ENCODE measurements at regions not wholly inside any gene's neighbourhood (a gene's known extent, or its start where the extent isn't known, plus 50 kb on each side); places are given as distances from the start of the nearest gene placed in this dataset.

- intact Hi-C loops (cut with DNase I, micrococcal nuclease): no loop called here
- Histone ChIP-seq H3K27me3 (ENCODE audit: control insufficient read depth in 1 of 2, insufficient read depth in 2 of 2, low read length in 2 of 2) (no peaks in the 10 kb centered on the region), H3K4me3 (ENCODE audit: low read length) (no peak overlapping the region), H3K4me1 (ENCODE audit: insufficient read depth, low read length) (peaks cover 3% of the 10 kb centered on the region), H3K36me3 (ENCODE audit: insufficient read depth, low read length) (no peaks in the 10 kb centered on the region), H3K27ac (ENCODE audit: low read depth in 1 of 2, low read length in 2 of 2) (no peak overlapping the region), H3K9me3 (ENCODE audit: control insufficient read depth in 1 of 2, insufficient read depth in 1 of 2, low read length in 2 of 2) (no peaks in the 10 kb centered on the region)
- Mint-ChIP-seq H3K4me1 (ENCODE audit: low read depth) (peaks cover 8% of the 10 kb centered on the region), H3K36me3 (ENCODE audit: low read depth) (no peaks in the 10 kb centered on the region), H3K27me3 (peaks cover 3% of the 10 kb centered on the region), H3K4me3 (no peak overlapping the region), H3K9me3 (no peaks in the 10 kb centered on the region), H3K27ac (no peak overlapping the region)
- DNase-seq (no peak), ATAC-seq (ENCODE audit: poor library complexity) (no peak)
- POLR2A ChIA-PET: no interaction called here
- TF ChIP-seq, protein P1, sequence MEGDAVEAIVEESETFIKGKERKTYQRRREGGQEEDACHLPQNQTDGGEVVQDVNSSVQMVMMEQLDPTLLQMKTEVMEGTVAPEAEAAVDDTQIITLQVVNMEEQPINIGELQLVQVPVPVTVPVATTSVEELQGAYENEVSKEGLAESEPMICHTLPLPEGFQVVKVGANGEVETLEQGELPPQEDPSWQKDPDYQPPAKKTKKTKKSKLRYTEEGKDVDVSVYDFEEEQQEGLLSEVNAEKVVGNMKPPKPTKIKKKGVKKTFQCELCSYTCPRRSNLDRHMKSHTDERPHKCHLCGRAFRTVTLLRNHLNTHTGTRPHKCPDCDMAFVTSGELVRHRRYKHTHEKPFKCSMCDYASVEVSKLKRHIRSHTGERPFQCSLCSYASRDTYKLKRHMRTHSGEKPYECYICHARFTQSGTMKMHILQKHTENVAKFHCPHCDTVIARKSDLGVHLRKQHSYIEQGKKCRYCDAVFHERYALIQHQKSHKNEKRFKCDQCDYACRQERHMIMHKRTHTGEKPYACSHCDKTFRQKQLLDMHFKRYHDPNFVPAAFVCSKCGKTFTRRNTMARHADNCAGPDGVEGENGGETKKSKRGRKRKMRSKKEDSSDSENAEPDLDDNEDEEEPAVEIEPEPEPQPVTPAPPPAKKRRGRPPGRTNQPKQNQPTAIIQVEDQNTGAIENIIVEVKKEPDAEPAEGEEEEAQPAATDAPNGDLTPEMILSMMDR (IDR thresholded peaks at IDR 0.05): no peak
- CTCF ChIA-PET: no interaction called here
These were observed 526.0 kb downstream of the EPM2A start for GRCh38 chr6:145209272-145209671.

GRCh38 chr6:145212813-145213212 lies 522.5 kb downstream of the EPM2A start:
- Histone ChIP-seq H3K36me3 (ENCODE audit: insufficient read depth, low read length) (no peaks in the 10 kb centered on the region), H3K27me3 (ENCODE audit: control insufficient read depth in 1 of 2, insufficient read depth in 2 of 2, low read length in 2 of 2) (no peaks in the 10 kb centered on the region), H3K4me1 (ENCODE audit: insufficient read depth, low read length) (peaks cover 3% of the 10 kb centered on the region), H3K27ac (ENCODE audit: low read depth in 1 of 2, low read length in 2 of 2) (no peak overlapping the region), H3K4me3 (ENCODE audit: low read length) (no peak overlapping the region), H3K9me3 (ENCODE audit: control insufficient read depth in 1 of 2, insufficient read depth in 1 of 2, low read length in 2 of 2) (no peaks in the 10 kb centered on the region)
- ATAC-seq (ENCODE audit: poor library complexity) (no peak), DNase-seq (no peak)
- H3K4me3 Mint-ChIP-seq: no peak overlapping the region
- peaks cover 8% of the 10 kb centered on the region for H3K4me1 Mint-ChIP-seq (ENCODE audit: low read depth)
- H3K27ac Mint-ChIP-seq: no peak overlapping the region
- H3K36me3 Mint-ChIP-seq (ENCODE audit: low read depth): no peaks in the 10 kb centered on the region
- peaks cover 5% of the 10 kb centered on the region for H3K27me3 Mint-ChIP-seq
- intact Hi-C loops (cut with DNase I, micrococcal nuclease): loop anchor here in 1 of 2 experiments (5.0 kb wide), 1 partner anchor 1106 kb away; no protein-coding TSS in a partner anchor
- POLR2A ChIA-PET: no interaction called here
- TF ChIP-seq, protein P1 (IDR thresholded peaks at IDR 0.05): no peak
- H3K9me3 Mint-ChIP-seq: no peaks in the 10 kb centered on the region
- CTCF ChIA-PET: interaction anchor here (0.7 kb wide), 2 partner anchors 1250 to 1566 kb away, joined by 3 read pairs; no protein-coding TSS in a partner anchor

DNA sequence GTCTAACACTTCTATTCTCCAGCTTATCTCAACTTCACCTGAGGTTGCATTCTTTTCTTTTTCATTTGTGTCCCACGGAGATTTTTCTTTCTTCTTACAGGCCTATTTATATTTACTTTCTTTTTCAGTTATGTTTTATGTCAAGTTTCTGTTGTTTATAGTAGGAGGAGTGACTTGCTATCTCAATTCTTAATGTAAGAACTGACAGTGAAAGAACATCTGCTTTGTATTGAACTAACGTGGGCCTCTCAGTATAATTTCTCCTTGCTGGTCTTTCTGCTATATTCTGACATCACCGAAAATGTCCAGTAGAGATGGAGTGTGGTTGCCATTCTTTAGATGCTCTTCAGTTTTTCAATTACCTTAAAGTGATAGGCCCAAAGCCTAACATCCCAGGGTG lies 521.7 kb downstream of the EPM2A start:
- Histone ChIP-seq H3K27ac (ENCODE audit: low read depth in 1 of 2, low read length in 2 of 2) (no peak overlapping the region), H3K4me3 (ENCODE audit: low read length) (no peak overlapping the region), H3K9me3 (ENCODE audit: control insufficient read depth in 1 of 2, insufficient read depth in 1 of 2, low read length in 2 of 2) (no peaks in the 10 kb centered on the region), H3K27me3 (ENCODE audit: control insufficient read depth in 1 of 2, insufficient read depth in 2 of 2, low read length in 2 of 2) (no peaks in the 10 kb centered on the region), H3K36me3 (ENCODE audit: insufficient read depth, low read length) (no peaks in the 10 kb centered on the region), H3K4me1 (ENCODE audit: insufficient read depth, low read length) (peaks cover 3% of the 10 kb centered on the region)
- no peak for ATAC-seq (ENCODE audit: poor library complexity)
- TF ChIP-seq, protein P1 (IDR thresholded peaks at IDR 0.05): no peak
- DNase-seq: no peak
- Mint-ChIP-seq H3K4me3 (no peak overlapping the region), H3K9me3 (no peaks in the 10 kb centered on the region), H3K4me1 (ENCODE audit: low read depth) (peaks cover 8% of the 10 kb centered on the region), H3K36me3 (ENCODE audit: low read depth) (no peaks in the 10 kb centered on the region), H3K27ac (no peak overlapping the region), H3K27me3 (peaks cover 5% of the 10 kb centered on the region)
- CTCF ChIA-PET: no interaction called here
- POLR2A ChIA-PET: no interaction called here
- intact Hi-C loops (cut with DNase I, micrococcal nuclease): loop anchor here (2.0 to 5.0 kb wide), 2 partner anchors 633 to 1106 kb away; no protein-coding TSS in a partner anchor

Data from CD4-positive, alpha-beta T cell (primary cell).